ENCODE measurements at regions not wholly inside any gene's neighbourhood (a gene's known extent, or its start where the extent isn't known, plus 50 kb on each side); places are given as distances from the start of the nearest gene placed in this dataset.

GRCh38 chr4:111499291-111499690 is 646.0 kb upstream of the FAM241A start:
- TF ChIP-seq CTCF (IDR thresholded peaks at IDR 0.05; ENCODE audit: insufficient read depth, low read length, poor library complexity, severe bottlenecking) (no peak), EZH2phosphoT487 (conservative IDR thresholded peaks at IDR 0.05; ENCODE audit: low read length) (no peak)
